A673 (cell line): ENCODE measurements at regions not wholly inside any gene's neighbourhood (a gene's known extent, or its start where the extent isn't known, plus 50 kb on each side); places are given as distances from the start of the nearest gene placed in this dataset.

ENCODE experiments used
- CTCF ChIP-seq: fragments of 300-800, 200-600 bp; sonication (generic); conservative IDR thresholded peaks from 2 replicates; pipeline ENCODE4 v1.5.1; 2017; ENCODE audit warnings: low read depth, mild to moderate bottlenecking, antibody characterized with exemption, low read length, moderate library complexity, mixed read lengths
- EZH2 ChIP-seq: fragments of 200-600 bp; sonication (generic); IDR thresholded peaks from 2 replicates; pipeline ENCODE4 v1.6.1; 2017; ENCODE audit warnings: borderline replicate concordance, low read depth, mild to moderate bottlenecking, mixed read lengths, antibody characterized with exemption, low read length; ENCODE audit not compliant: poor library complexity, severe bottlenecking

- TF ChIP-seq CTCF (no peak), EZH2 (no peak)
Measured at GRCh38 chr3:130582457-130583153, 65.6 kb downstream of the COL6A6 start.
